GM18498 (cell line): ENCODE measurements at regions not wholly inside any gene's neighbourhood (a gene's known extent, or its start where the extent isn't known, plus 50 kb on each side); places are given as distances from the start of the nearest gene placed in this dataset.
"Not testable (repeated sequence)": the region's sequence is repeated elsewhere in the genome, so short reads cannot be mapped to it uniquely, and the experiment has no call there.

Source experiments
- ATAC-seq: cut with Tn5 transposase; IDR thresholded peaks from one replicate; pipeline ENCODE4 v1.9.1; 2021; ENCODE audit warnings: mild to moderate bottlenecking, moderate library complexity; ENCODE audit not compliant: unreplicated experiment

DNA sequence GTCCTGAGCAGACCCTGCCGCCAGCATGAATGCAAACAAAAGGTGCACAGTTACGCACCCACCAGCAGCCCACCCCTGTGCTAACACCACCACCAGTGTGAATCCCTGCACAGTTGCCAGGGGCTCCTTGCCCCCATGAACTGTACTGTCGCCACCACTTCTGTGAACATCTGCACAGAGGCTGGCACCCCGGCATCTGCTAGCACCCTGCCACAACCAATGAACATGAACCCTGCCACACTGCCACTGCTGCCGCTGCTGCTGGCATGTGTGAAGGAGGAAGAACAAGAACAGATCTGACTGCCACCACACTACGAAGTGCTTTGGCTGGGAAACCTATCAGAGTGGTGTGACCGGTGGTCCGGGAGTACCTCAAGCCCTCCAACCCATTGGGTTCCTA lies 261.3 kb downstream of the PARM1 start:
- no peak for ATAC-seq

GRCh38 chr4:75192182-75192581 lies 259.3 kb downstream of the PARM1 start:
- not testable (repeated sequence) for ATAC-seq

DNA sequence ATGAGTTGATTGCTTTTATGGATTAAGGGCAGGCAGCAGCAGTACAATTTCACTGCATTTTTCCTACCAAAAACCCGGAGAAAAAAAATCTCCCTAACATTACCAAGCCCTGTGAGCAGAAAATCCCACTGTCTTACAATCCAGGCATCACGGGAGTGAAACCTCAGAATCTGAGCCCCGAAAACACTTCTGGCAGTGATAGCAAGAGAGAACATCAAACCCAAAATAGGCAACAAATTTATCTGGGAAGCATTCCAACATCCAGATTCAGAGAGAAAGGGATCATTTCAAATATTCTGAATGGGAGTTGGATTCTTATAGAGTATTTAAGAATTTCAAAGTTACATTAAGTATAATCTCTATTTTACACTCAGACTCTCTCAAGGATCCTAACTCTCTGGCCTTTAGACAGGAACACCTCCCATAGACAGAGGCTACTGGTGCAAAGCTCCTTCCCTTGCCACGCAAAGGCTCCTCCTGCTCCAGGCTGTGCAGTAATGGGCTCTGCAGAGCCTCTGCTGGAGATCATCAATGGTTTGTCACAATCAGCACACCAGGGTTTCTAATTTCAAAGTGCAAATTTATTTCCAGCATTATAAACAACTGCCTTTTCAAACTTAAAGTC lies 256.9 kb downstream of the PARM1 start:
- ATAC-seq, result no peak

DNA sequence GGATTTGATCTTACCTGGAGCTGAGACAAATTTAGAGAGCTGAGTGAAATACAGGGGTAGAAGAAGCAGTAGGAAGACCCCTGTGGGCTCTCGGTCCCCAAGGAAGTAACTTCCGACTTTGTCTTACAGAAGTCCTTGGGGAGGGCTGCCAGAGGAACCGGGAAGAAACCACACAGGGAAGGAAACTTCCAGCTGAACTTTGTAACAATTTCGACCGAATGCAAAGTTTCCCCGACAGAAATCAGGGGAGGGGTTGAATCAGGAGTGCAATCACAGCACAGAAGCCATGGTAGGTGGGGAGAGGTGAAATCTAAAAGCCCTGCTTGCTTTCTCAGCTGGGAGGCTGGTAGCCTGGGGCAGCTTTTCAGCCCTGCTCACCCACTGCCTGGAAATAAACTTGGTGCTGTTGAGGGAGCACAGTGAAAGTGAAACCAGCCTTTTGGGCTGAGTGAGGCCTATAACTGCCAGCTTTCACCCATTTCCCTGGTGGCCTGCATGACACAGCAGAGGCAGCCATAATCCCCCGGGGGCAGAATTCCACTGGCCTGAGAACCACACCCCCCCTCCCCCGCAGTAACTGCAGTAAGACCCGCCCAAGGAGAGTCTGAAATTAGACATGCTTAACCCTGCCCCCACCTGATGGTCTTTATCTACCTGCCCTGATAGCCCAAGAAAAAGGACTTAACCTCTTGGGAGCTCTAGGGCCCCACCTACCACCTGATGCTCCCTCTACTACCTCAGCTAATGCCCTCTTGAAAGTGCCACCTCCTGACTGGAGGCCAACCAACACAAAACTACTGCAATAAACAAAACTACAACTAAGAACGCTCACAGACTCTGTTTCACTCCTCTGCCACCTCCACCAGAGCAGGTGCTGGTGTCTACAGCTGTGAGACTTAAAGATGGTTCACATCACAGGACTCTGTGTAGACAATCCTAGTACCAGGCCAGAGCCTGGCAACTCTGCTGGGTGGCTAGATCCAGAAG lies 248.2 kb downstream of the PARM1 start:
- peak; percentile 94 for ATAC-seq

DNA sequence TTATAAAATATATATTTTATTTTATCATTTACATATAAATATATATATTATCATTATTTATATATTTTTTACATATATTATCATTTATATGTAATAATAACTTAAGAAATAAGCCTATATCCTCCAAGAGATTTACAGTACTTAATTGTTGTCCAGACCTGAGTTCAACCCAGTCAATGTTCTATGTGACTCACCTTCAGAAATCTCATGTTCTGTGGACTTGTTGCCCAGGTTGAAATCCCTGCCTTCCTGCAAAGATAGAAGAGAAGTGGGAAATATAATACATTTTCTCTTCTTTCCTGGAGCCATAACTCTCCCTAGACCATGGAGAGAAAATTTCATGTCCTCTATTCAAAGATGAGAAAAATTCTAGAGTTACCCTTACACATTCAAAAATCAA lies 247.3 kb downstream of the PARM1 start:
- ATAC-seq, result no peak

DNA sequence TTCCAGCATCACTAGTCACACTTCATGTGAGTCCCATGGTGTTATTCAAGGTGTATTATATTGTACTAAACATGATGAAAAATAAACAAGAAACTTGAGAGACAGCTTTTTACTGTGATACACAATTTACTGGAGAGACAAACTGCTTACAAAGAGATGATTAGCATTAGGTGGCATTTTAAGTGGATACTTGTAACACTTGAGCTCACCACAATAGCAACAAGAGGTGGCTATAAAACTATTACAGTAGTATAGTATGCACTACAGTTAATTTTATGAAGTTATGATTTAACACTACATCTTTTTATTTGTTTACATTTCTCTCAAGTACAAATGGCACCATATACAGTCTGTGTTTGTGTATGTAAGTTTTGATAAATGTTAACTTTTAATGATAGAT lies 246.6 kb downstream of the PARM1 start:
- ATAC-seq, result no peak

GRCh38 chr4:75172551-75172950 lies 239.6 kb downstream of the PARM1 start:
- ATAC-seq, result peak; percentile 88

GRCh38 chr4:75169427-75169826 lies 236.5 kb downstream of the PARM1 start:
- ATAC-seq, result no peak

DNA sequence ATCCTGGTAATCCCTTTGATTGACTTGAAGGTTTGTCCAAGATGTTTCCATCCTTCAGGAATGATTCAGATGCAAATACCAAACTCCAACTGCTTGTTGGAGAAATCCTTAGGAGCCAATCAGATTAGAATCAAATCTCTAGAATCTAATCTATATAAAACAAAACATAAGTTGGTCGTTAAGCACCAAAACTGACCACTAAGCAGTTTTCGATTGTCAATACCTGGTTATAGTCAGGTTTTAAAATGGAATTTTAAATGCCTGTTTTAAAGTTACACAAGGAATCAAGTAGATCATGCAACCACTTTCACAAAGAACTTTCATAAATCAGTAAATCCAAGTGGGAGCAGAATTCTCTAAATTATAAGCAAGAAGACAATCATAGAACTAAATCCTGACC lies 236.1 kb downstream of the PARM1 start:
- ATAC-seq, result no peak

DNA sequence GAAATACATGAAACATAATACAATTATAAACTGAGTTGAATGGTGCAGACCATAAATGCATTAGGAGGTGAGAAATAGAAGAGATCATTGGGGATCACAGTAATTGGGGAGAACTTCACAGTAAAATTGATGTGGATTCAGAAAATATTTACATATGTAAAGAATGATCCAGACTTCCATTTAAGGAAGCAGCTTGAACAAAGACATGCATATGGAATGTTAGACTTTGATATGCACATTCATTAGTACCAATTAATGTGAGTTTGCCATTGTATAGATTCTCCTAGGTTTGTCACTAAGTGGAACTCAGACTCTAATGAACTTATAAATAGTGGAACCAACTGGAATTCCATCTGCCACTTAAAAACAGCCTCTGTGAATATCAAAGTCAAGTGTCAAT lies 235.6 kb downstream of the PARM1 start:
- no peak for ATAC-seq

DNA sequence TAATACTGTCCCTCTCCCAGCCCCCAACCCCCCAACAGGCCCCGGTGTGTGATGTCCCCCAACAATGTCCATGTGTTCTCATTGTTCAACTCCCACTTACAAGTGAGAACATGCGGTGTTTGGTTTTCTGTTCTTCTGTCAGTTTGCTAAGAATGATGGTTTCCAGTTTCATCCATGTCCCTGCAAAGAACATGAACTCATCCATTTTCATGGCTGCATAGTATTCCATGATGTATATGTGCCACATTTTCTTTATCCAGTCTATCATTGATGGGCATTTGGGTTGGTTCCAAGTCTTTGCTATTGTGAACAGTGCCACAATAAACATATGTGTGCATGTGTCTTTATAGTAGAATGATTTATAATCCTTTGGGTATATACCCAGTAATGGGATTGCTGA lies 232.2 kb downstream of the PARM1 start:
- ATAC-seq, result not testable (repeated sequence)

- ATAC-seq, result no peak
Measured at GRCh38 chr4:75158451-75158850, 225.5 kb downstream of the PARM1 start.

DNA sequence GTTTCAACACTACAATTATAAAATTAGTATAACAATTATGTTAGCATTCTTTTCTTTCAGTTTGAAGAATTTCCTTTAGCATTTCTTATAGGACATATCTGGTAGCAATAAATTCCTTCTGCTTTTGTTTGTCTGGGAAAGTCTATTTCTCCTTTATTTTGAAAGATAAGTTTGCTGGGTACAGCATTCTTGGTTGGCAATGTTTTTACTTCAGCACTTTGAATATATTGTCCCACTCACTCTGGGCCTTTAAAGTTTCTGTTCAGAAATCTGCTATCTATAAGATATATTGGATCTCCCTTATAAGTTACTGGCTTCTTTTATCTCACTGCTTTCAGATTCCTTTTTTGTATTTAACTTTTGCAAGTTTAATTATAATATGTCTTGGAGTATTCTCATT lies 222.1 kb downstream of the PARM1 start:
- ATAC-seq, result no peak

DNA sequence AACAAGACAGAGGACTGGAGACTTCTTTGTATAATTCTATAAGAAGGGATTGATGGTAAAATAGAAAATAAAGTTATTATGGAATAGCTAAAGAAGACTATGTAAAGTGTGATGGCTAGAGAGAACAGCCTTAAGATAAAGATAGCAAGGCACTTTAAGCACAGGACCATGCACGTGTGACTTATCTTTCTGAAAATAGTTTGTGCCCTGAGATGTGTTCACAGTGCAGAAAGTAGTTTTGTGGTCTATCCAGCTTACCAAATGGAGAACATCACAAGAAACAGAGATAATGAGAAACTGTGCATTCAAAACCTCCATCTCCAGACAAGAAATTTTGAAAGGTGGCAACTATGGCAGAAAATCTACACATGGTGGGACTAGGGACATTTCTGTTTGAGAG lies 213.3 kb downstream of the PARM1 start:
- no peak for ATAC-seq

GRCh38 chr4:75144475-75144874 lies 211.6 kb downstream of the PARM1 start:
- no peak for ATAC-seq

DNA sequence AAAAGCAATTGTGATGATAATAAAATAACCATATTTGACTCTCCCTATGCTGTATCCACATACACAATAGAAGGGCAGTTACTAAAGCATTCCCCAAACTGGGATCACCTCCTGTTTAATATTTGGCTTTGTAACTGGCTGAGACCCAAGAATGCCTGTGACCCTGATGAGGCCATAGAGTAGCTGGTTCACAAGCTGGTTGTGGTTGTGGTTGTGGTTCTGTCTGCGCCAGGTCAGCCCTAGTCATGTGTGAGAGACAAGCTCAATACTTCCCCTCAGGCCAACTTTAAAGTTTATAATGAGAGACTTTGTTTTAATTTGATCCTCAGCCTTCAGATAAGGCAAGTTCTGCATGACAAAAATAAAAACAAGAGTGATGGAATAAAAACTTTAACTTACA lies 209.9 kb downstream of the PARM1 start:
- ATAC-seq, result no peak

DNA sequence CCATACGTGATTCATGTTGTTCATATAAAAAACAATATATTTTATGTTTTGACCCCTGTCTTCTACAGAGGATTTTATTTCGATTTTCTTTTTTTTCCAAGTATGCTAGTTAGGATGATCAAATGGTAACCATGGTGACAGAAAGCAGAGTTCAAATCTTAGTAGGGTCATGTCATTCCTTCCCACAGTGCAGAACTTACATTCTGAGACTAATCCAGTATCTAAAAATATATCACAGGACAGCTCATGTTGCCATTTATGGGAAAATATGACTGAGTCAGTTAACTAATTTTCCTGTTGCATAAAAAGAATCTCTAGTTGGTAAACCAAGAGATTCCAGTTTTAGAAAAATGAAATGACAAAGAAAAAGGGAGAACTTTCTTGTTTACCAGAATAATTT lies 209.5 kb downstream of the PARM1 start:
- no peak for ATAC-seq

DNA sequence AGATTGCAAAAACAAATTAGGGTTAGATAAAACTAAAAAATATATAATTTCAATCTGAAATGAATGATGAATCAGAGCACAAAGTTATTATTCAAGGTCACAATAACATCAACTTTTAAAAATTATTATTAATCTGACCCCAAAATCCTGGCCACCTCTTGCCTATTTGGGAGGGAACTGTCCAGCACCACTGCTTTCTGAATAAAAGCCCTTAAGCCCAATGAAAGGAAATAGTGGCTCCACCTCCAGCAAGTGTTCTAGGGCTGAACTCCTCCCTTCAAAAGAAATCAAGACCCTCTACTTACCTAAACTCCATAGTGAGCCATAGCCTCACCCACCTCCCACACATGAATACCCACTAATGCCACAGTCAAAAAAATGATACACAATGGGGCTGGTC lies 208.2 kb downstream of the PARM1 start:
- no peak for ATAC-seq

DNA sequence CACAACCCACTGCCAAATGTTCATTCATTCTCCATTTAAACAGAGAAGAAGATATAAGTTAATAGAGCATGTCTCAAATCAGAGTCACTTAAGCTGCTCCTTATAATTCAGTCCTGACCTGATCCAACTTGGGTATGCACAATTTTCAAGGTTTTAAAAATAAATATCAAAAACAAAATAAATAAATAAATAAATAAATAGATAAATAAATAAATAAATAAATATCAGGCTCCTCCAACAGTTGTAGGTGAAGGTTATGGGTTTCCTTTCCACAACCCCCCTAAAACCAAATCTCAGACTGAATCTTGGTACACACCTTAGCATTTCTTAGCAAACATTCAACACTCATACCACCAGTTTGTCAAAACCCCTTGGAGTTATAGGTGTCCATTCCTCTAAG lies 204.4 kb downstream of the PARM1 start:
- ATAC-seq, result no peak

GRCh38 chr4:75135068-75135825 lies 202.3 kb downstream of the PARM1 start:
- ATAC-seq, result peak; percentile 63

DNA sequence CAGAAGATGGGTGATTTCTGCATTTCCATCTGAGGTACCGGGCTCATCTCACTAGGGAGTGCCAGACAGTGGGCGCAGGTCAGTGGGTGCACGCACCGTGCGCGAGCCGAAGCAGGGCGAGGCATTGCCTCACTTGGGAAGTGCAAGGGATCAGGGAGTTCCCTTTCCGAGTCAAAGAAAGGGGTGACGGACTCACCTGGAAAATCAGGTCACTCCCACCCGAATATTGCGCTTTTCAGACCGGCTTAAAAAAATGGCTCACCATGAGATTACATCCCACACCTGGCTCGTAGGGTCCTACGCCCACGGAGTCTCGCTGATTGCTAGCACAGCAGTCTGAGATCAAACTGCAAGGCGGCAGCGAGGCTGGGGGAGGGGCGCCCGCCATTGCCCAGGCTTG lies 194.0 kb downstream of the PARM1 start:
- ATAC-seq, result not testable (repeated sequence)

GRCh38 chr4:75126058-75126457 lies 193.1 kb downstream of the PARM1 start:
- ATAC-seq, result no peak
